IMR-90 (cell line): ENCODE measurements at regions not wholly inside any gene's neighbourhood (a gene's known extent, or its start where the extent isn't known, plus 50 kb on each side); places are given as distances from the start of the nearest gene placed in this dataset.

Source experiments
- CEBPB ChIP-seq: IDR thresholded peaks from 2 replicates; pipeline ENCODE4 v1.6.1; 2012; ENCODE audit warnings: low read depth, low read length, improper control_type of control experiment
- CHD1 ChIP-seq: IDR thresholded peaks from 2 replicates; pipeline ENCODE4 v1.6.1; 2012; ENCODE audit warnings: low read depth, low read length, improper control_type of control experiment
- CTCF ChIP-seq: conservative IDR thresholded peaks from 2 replicates; pipeline ENCODE4 v1.5.1; 2012; ENCODE audit warnings: mild to moderate bottlenecking, low read depth, low read length, improper control_type of control experiment
- MAFK ChIP-seq: IDR thresholded peaks from 2 replicates; pipeline ENCODE4 v1.6.1; 2012; ENCODE audit warnings: low read depth, low read length, improper control_type of control experiment
- MAZ ChIP-seq: IDR thresholded peaks from 2 replicates; pipeline ENCODE4 v1.6.1; 2012; ENCODE audit warnings: low read depth, mild to moderate bottlenecking, low read length, improper control_type of control experiment, moderate library complexity, borderline replicate concordance
- MXI1 ChIP-seq: IDR thresholded peaks from 2 replicates; pipeline ENCODE4 v1.6.1; 2012; ENCODE audit warnings: low read depth, mild to moderate bottlenecking, low read length, moderate library complexity, borderline replicate concordance
- NFE2L2 ChIP-seq: fragments of 150-350 bp; IDR thresholded peaks from 2 replicates; pipeline ENCODE4 v1.6.1; 2016; ENCODE audit warnings: low read depth, mild to moderate bottlenecking, low read length
- POLR2A ChIP-seq: IDR thresholded peaks from 2 replicates; pipeline ENCODE4 v1.6.1; 2012; ENCODE audit warnings: mild to moderate bottlenecking, low read depth, low read length
- RFX5 ChIP-seq: IDR thresholded peaks from 2 replicates; pipeline ENCODE4 v1.8.0; 2012; ENCODE audit warnings: low read depth, mild to moderate bottlenecking, low read length, moderate library complexity
- TF ChIP-seq, protein P1 (sequence below): fragments of 150-350 bp; IDR thresholded peaks from 2 replicates; pipeline ENCODE4 v1.6.1; 2017; ENCODE audit warnings: mild to moderate bottlenecking, antibody characterized with exemption, low read length, low read depth

GRCh38 chr13:111570911-111571310 is 250.5 kb downstream of the TEX29 start:
- TF ChIP-seq CTCF (no peak), MAFK (no peak), POLR2A (no peak), MXI1 (no peak), CEBPB (no peak), MAZ (no peak), RFX5 (no peak), NFE2L2 (no peak), CHD1 (no peak)
- TF ChIP-seq, protein P1, sequence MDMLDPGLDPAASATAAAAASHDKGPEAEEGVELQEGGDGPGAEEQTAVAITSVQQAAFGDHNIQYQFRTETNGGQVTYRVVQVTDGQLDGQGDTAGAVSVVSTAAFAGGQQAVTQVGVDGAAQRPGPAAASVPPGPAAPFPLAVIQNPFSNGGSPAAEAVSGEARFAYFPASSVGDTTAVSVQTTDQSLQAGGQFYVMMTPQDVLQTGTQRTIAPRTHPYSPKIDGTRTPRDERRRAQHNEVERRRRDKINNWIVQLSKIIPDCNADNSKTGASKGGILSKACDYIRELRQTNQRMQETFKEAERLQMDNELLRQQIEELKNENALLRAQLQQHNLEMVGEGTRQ, result no peak
